NCI-H2107 treated with DMSO at 0.1 percent for 48 hours (cell line): ENCODE measurements at regions not wholly inside any gene's neighbourhood (a gene's known extent, or its start where the extent isn't known, plus 50 kb on each side); places are given as distances from the start of the nearest gene placed in this dataset.
A peak's percentile ranks its signal among the peaks of the same experiment; 100 is the strongest.
"Not testable (repeated sequence)": the region's sequence is repeated elsewhere in the genome, so short reads cannot be mapped to it uniquely, and the experiment has no call there.

Experiments used
- DNase-seq: peaks from one replicate; lab custom pipeline; 2025; ENCODE audit not compliant: unreplicated experiment; lab: John Stamatoyannopoulos, UW

DNA sequence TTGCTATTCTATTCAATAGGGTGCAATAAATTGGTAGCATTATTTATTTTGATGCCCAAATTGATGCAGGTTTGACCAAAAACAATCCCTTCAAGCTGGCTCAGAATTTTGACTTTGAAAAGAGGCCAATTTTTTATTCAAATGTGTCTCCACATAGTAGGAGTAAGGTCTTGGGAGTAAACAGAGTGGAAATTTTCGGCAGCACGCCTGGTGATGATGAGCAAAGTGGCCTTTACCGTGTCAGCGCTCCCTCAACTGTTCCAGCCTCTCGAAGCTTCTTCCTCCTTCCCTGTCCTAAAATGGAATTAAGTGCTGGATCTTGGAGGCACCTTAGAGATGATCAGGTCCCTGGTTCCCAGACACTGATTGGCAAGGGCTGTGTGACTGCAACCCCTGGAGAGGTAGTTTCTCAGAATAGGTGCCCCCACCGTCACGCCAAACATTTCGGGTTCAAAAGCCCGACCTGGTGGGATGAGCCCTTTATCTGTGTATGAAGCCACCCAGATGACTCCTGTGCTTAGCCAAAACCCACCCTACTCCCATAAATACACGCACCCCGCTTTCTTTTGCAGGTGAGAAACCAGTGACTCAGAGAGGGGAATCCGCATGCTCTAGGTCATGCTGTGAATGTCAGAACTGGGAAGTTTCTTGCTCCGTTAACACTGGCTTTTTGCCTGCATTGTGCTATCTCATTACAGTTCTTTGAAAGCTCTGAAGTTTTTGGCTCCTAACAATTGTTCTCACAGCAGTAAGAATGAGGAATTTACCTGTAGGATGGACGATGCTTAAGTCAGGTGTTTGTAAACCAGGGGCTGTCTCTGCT lies 89.1 kb downstream of the CRYGS start:
- DNase-seq = no peak

DNA sequence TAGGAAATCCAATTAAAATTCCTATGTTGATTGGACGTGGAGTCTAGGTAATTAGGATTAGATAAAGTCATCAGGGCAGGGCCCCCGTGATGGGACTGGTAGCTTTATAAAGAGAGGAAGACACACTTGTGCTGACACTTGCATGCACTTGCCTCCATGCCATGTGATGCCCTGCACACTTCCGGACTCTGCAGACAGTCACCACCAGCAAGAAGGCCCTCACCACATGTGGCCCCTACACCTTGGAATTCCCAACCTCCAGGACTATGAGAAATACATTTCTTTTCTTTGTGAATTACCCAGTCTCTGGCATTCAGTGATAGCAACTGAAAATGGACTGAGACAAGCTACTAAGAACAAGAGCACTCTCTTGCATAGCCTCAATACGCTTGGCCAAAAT lies 90.6 kb downstream of the CRYGS start:
- DNase-seq = no peak

DNA sequence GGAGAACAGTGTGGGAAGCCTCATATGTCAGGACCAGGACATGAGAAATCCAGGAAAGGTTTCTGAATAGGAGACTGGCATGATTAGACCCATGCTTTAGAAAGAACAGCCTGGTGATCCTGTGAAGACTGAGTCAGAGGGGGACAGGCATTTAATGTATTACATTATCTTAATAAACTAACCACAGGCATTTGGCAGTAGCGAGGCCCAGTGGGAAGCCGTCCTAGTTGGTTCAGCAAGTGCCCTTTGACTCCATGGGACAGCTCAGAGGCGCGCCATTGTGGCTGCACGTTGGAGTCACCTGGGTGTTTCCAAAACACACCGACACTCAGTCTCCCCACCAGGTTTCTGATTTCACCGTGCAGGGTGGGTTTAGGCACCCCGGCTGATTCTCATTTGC lies 90.5 kb upstream of the DGKG start:
- no peak for DNase-seq

DNA sequence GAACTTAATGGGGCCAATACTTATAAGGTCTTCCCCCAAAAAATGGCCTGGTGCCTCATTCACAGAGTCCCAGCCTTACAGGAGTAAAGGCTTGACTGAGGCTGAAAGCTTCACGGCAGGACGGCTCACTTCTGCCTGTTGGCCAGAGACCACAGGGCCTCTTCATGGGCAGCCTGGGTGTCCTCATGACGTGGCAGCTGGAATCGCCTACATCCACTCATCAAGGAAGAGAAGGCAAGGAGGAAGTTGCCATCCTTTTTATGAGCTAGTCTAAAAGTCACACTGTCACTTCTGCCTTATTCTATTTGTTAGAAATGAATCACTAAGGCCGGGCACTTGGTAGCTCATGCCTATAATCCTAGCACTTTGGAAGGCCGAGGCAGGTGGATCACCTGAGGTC lies 89.3 kb upstream of the DGKG start:
- DNase-seq = no peak

DNA sequence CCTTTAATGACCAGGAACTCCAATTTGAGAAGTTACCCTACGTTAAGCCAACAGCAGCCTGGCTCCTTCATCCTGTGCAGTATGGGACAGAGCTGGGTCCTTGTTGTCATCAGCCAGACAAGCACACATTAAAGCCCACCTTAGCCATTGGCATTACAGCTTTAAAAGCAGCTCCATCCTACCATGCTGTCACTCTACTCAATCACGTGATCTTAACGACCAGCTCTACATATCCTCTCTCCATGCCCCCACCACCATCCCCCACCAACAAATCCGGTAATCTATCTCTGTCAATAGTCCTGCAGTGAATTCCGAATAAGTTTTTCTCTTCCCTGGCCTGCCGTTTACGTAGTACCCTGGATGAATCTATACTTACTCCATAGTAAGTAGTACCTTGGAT lies 82.9 kb upstream of the DGKG start:
- no peak for DNase-seq

DNA sequence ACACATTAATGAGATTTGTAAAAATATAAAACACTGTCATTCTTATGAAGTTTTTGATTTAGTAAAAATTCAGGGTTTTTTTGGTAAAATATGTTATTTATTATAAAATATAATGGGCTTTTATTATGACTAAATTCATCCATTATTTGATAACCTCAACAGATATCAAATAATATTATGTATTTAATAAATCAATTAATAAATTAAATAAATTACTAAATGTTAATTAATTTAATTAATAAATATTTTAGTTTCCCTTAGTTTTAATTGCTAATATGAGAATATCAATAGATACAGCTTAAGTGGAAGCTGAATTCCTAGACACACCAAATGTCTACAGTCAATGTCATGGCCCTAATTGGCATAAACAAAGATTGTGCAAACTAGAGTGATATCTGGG lies 82.3 kb upstream of the DGKG start:
- DNase-seq = no peak

DNA sequence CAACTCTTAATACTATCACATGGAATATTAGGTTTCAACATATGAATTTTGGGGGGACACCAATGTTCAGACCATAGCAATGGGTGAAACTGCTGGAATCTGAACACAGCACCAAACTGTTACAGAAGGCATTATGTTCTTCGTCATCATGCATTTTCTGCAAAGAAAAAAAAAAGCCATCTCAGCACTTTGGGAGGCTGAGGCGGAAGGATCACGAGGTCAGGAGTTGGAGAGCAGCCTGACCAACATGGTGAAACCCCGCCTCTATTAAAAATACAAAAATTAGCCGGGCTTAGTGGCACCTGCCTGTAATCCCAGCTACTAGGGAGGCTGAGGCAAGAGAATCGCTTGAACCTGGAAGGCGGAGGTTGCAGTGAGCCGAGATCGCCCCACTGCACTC lies 80.9 kb upstream of the DGKG start:
- not testable (repeated sequence) for DNase-seq

DNA sequence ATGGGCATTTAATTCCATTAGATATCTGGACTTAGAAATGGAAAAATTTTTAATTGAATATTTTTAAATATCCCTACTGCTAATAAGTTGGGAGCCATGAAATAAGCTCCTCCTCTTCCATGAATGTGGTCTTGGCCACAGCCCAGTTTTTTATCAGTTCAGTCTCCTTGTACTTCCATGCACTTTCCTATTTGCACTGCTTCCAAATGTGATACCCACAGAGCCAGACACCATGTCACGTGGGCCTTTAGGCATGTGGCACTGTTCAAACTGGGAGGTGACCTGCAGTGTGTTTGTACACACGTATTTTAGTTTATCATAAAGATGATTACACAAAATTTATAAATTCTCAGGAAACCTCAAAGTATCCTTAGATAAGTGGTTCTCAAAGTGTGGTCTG lies 80.1 kb upstream of the DGKG start:
- no peak for DNase-seq

DNA sequence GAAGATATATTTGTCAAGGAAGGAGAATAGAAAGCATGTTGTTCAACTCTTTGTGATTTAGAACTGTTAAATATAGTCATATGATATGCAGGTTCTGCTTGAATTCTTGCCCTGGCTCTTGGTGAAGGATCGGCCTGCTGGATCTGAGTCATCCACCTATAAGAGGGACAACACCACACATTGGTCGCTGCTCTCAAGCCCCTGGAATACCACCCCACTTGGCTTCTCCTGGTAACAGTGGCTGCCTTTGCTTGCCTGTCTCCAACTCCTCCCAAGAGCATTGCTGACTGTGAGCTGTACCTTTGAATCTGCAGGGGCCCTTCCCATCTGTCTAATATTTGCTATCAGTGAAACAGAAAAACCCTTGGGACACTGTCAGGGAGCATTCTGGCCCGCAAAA lies 78.9 kb upstream of the DGKG start:
- DNase-seq = no peak

DNA sequence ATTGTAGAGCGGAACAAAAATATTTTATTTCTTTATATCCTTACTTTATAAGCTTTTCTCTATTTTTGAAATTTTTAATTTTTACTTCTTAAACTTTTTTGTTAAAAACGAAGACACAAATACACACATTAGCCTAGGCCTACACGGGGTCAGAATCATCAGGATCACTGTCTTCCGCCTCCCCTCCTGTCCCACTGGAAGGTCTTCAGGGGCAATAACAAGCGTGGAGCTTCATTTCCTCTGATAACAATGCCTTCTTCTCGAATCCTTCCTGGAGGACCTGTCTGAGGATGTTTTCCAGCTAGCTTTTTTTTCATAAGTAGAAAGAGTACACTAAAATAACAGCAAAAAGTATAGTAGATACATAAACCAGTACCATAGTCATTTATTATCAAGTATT lies 77.7 kb upstream of the DGKG start:
- DNase-seq = no peak

DNA sequence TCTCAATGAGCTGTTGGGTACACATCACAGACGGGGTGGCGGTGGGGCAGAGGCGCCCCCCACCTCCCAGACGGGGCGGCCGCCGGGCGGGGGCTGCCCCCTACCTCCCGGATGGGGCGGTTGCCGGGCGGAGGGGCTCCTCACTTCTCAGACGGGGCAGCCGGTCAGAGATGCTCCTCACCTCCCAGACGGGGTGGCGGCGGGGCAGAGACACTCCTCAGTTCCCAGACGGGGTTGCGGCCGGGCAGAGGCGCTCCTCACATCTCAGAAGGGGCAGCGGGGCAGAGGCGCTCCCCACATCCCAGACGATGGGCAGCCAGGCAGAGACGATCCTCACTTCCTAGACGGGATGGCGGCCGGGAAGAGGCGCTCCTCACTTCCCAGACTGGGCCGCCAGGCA lies 73.3 kb upstream of the DGKG start:
- not testable (repeated sequence) for DNase-seq

DNA sequence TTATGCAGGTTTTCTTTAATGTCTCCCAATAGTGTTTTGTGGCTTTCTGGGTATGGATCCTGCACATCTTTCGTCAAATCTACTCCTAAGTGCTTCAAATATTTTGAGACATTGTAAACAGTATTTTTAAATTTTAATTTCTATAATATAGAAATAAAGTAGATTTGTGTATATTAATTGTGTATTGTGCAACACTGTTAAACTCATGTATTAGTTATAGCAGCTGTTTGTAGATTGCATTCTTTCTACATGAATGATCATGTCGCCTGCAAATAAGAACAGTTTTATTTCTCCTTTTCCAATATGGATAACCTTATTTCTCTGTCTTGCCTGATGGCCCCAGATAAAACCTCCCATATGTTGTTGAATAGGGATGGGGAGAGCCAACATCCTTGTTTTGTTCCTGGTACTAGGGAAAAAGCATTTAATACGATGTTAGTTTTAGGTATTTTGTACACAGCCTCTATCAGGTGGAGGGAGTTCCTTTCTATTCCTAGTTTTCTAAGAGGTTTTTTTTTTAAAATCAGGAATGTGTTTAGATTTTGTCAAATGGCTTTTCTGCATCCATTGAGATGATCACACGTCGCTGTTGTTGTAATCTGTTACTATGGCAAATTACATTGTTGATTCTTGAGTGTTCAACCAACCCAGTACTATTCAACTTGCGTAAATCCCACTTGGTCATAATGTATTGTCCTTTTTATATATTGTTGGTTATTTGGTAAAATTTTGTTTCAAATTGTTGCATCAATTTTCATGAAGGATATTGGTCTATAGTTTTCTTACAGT lies 71.1 kb upstream of the DGKG start:
- no peak for DNase-seq

DNA sequence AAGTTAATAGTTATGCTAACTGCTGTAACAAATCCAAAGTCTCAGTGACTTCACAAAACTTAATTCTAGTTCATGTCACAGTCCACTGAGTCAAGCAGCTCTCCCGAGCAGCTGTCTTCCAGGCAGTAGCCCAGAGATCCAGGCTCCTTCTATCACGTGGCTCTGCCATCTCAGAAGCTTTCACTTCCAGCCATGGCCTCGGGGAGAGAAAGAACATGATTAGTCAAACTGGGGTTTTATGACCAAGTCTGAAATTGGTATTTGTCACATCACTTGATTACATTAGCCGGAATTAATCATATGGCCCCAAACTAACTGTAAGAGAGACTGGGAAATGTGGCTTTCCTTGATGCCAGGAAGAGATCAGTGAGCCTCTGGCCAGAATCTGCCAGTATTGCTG lies 70.2 kb upstream of the DGKG start:
- no peak for DNase-seq

DNA sequence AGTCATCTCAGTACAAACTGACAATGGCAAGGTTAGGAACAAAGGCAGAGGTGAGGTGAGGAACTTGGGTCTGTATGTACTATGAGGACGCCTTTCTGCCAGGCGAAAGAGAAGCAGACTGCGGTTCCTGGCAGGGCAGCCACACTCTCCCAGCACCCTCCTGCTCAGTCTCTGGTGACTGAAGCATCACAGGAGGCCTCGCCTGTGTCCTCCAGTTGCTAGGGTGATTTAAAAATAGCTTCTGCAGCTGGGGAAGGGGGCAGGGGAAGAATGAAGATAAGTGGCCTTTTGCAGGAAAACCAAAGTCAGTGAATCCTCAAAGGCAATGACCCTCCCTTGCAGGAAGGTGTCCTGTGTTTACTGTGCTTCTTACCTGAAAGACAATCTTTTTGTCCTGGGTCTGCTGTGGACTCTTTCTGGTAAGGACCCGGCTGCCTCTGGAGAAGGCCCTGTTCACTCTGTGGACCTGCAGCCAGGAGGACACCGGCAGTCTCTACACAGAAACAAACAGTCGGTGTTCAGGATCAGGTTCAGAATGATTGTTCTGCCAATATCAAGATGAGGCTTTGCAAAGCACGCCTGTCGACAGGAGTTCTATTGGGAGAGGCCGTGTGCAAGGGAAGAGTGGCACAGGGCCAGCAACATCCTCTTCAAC lies 65.7 kb upstream of the DGKG start:
- DNase-seq = peak; percentile 89

DNA sequence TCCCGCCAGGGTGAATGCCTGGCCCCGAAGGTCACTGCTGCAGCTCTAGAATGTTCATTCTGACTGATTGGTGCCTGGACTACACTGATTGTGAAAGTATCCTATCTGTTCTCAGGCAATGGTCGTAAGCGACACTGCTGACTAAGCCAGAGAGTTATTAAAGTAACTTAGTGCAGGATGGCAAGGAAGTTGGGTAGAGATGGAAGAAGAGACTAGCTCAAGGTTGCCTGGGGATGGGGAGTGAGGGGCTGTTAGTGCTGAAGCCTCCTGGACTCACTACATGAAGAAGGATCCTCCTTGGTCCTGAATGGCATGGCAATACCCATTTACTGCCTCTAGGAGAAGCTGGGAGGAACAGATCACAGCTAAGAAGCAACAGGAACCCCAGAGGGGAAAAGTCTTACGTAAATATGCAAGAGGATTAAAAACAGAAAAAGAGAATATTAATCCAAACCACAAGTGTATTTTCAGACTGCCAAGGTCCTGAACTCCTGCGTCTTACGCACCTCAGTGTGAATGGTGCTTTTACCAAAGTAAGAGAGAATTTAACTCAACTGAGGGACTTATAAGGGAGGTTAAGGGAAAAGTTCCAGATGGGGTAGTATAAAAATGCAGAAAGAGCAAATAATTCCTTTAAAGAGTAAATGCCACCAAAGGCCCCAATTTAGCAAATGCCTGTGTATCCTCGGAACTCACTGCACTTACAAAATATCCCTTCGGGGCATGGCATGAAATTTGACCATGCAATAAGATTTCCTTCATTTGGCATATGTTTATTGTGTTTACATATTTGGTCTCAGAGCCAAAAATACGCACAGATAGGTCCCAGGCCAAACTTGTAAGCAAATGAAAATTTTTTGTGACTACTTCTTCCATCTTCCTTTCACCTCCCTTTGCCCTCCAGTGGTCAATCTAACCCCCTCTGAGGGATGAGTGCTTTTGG lies 64.0 kb upstream of the DGKG start:
- DNase-seq = no peak

DNA sequence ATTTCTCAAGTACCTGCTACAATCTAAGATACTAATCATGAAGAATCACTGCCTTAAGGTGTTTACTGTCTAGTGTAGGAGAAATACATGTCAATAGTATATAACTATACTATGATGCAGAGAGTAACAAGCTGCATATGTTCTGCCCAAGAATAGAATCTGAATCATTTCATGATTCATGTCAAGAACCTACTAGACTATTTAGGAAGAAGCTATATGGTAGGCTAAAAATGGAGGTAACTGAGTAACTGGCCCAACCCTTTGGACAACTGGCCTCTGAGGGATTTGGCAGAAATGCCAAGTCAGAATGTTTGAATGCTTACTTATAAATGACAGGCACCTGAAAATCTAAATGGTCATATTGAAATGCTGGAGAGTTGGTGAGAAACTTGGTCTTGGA lies 59.9 kb upstream of the DGKG start:
- no peak for DNase-seq

DNA sequence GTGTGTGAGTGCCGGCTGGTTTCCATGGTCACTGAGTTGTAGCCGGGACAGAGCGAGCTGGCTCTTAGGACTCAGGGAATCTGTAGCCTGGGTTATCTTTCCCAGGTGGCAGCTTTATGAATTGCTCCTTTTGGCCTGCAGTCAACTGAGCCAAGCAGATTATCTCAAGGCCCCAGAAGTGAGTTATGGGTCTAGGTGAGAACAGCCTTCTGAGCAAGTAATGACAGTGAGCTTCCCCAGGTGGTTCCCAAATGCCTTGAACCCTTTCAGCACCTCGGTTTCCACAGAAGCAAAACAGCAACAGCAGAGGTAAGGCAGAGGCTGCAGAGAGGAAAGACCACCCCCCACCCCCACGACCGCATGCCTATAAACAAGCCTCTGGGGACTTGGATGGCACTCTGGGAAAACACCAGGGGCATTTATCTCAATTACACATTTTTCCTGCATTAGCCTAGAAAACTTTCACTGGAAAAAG lies 56.7 kb upstream of the DGKG start:
- no peak for DNase-seq

DNA sequence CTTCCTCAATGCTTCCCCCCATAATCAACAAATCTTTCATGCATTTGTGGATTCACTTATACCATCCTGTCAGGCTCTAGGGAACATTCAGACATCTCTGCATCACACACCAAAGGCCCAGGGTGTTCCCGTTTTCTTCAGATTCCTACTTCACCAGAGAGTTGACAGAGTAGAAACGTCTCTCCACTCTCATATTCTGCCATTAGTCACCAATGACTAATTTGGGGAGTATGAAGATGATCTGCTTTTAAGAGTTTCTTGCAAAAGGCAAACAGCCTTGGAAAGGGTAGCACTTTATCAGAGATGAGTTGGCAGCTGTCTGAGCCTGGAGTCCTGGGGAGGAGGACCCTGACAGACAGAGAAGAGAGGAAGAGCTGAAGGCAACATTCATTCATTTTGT lies 55.8 kb upstream of the DGKG start:
- no peak for DNase-seq

DNA sequence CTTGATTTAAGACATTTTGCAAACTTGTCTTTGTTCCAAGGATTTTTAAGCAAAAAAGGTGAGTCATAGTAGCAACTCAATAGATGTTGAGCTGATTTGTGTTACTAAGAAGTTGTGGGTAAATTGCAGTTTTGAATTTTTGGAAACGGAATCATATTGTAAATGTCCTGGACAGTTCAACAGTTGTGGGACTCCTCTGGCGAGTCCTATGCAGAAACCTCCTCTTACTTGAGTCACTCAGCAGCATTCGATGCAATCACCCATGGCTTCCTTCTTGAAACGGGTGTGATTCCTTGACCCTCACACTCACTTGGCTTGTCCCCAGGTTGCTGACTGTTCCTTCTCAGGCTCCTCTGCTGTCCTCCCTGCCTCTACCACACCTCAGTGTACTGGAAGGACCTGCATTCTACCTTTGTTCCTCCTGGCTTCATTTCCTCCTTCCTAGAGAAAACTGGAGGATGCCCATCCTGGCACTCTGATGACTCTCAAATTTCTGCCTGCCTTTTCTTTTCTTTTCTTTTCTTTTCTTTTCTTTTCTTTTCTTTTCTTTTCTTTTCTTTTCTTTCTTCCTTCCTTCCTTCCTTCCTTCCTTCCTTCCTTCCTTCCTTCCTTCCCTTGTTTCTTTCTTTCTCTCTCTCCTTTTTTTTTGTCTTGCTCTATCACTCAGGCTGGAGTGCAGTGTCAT lies 52.8 kb upstream of the DGKG start:
- no peak for DNase-seq
